ENCODE measurements at regions not wholly inside any gene's neighbourhood (a gene's known extent, or its start where the extent isn't known, plus 50 kb on each side); places are given as distances from the start of the nearest gene placed in this dataset.

- no peak for ATAC-seq (ENCODE audit: insufficient read depth, low read depth)
- H3K9me3 ChIP-seq (ENCODE audit: insufficient read depth, low read length, severe bottlenecking), result no peaks in the 10 kb centered on the region
- H3K4me2 ChIP-seq (ENCODE audit: insufficient read depth, low read length), result no peak overlapping the region
- no peaks in the 10 kb centered on the region for H3K79me2 ChIP-seq (ENCODE audit: insufficient read depth, low read length)
- H3K27me3 ChIP-seq (ENCODE audit: insufficient read depth, low read length, poor library complexity), result no peaks in the 10 kb centered on the region
- H3K27ac ChIP-seq (ENCODE audit: low read length), result no peak overlapping the region
- H4K20me1 ChIP-seq (ENCODE audit: insufficient read depth, low read length), result no peaks in the 10 kb centered on the region
- no peaks in the 10 kb centered on the region for H3K36me3 ChIP-seq (ENCODE audit: insufficient read depth, low read length)
- no peaks in the 10 kb centered on the region for H3K4me1 ChIP-seq (ENCODE audit: insufficient read depth, low read length)
- no peak overlapping the region for H2AFZ ChIP-seq (ENCODE audit: low read depth, low read length)
- DNase-seq, result no peak
- H3K4me3 ChIP-seq (ENCODE audit: low read depth in 1 of 2, low read length in 2 of 2), result no peak overlapping the region
- no peak for TF ChIP-seq CTCF (IDR thresholded peaks at IDR 0.05; ENCODE audit: borderline replicate concordance, extremely low read depth, low read length, poor library complexity, severe bottlenecking)
- TF ChIP-seq EZH2 (IDR thresholded peaks at IDR 0.05; ENCODE audit: borderline replicate concordance, low read depth, low read length, severe bottlenecking), result no peak
- H3K9ac ChIP-seq (ENCODE audit: low read depth, low read length), result no peak overlapping the region
Measured at GRCh38 chr6:22499815-22500214, 69.6 kb upstream of the HDGFL1 start.

GRCh38 chr6:22506496-22506895 lies 62.9 kb upstream of the HDGFL1 start:
- H2AFZ ChIP-seq (ENCODE audit: low read depth, low read length), result no peak overlapping the region
- ATAC-seq (ENCODE audit: insufficient read depth, low read depth) (no peak), DNase-seq (no peak)
- no peaks in the 10 kb centered on the region for H4K20me1 ChIP-seq (ENCODE audit: insufficient read depth, low read length)
- H3K27me3 ChIP-seq (ENCODE audit: insufficient read depth, low read length, poor library complexity), result no peaks in the 10 kb centered on the region
- H3K4me3 ChIP-seq (ENCODE audit: low read depth in 1 of 2, low read length in 2 of 2), result no peak overlapping the region
- H3K9me3 ChIP-seq (ENCODE audit: insufficient read depth, low read length, severe bottlenecking), result no peaks in the 10 kb centered on the region
- no peak overlapping the region for H3K4me2 ChIP-seq (ENCODE audit: insufficient read depth, low read length)
- no peaks in the 10 kb centered on the region for H3K4me1 ChIP-seq (ENCODE audit: insufficient read depth, low read length)
- no peak overlapping the region for H3K27ac ChIP-seq (ENCODE audit: low read length)
- no peaks in the 10 kb centered on the region for H3K79me2 ChIP-seq (ENCODE audit: insufficient read depth, low read length)
- no peak overlapping the region for H3K9ac ChIP-seq (ENCODE audit: low read depth, low read length)
- no peaks in the 10 kb centered on the region for H3K36me3 ChIP-seq (ENCODE audit: insufficient read depth, low read length)
- no peak for TF ChIP-seq CTCF (IDR thresholded peaks at IDR 0.05; ENCODE audit: borderline replicate concordance, extremely low read depth, low read length, poor library complexity, severe bottlenecking)
- no peak for TF ChIP-seq EZH2 (IDR thresholded peaks at IDR 0.05; ENCODE audit: borderline replicate concordance, low read depth, low read length, severe bottlenecking)

DNA sequence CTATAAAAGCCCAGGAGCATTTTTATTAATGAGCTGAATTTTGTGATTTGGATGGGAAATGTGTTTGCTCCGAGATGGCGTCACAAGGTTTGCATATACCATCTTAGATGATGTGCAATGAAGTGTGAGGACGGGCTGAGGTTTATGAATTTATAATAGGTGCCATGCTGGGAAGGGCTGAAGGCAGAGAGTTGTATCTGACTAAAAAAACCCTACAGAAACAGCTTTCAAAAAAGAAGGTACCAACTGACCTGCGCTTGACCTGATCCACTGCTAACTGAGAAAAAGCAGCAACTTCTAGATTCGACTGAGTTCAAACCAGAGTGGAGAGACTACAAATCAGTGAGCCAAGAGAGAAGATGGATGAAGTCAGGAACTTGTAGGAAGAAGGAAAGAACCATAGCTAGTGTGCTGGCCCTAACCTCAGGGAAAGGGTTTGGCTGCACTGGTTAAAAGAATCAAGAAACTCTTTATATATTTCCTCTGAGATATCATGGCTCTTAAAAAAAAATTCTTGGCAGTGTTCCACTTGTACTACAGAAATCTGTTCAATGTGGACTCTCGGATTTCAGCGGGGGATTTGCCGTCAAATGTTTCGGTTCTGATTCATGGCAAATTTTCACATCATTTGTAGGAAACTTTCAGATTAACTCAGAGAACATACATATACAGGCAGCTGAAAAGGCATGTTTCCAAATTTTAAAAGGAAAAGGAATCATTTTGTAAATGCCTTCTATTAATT lies 56.5 kb upstream of the HDGFL1 start:
- Histone ChIP-seq H3K27ac (ENCODE audit: low read length) (no peak overlapping the region), H4K20me1 (ENCODE audit: insufficient read depth, low read length) (no peaks in the 10 kb centered on the region), H3K9ac (ENCODE audit: low read depth, low read length) (no peak overlapping the region), H3K4me2 (ENCODE audit: insufficient read depth, low read length) (no peak overlapping the region), H3K4me3 (ENCODE audit: low read depth in 1 of 2, low read length in 2 of 2) (no peak overlapping the region), H3K27me3 (ENCODE audit: insufficient read depth, low read length, poor library complexity) (no peaks in the 10 kb centered on the region), H3K4me1 (ENCODE audit: insufficient read depth, low read length) (no peaks in the 10 kb centered on the region), H3K36me3 (ENCODE audit: insufficient read depth, low read length) (no peaks in the 10 kb centered on the region), H3K9me3 (ENCODE audit: insufficient read depth, low read length, severe bottlenecking) (no peaks in the 10 kb centered on the region), H3K79me2 (ENCODE audit: insufficient read depth, low read length) (no peaks in the 10 kb centered on the region), H2AFZ (ENCODE audit: low read depth, low read length) (peak overlapping the region; percentile 19; the same call in 1 of the 2 replicates)
- TF ChIP-seq EZH2 (IDR thresholded peaks at IDR 0.05; ENCODE audit: borderline replicate concordance, low read depth, low read length, severe bottlenecking), result no peak
- no peak for TF ChIP-seq CTCF (IDR thresholded peaks at IDR 0.05; ENCODE audit: borderline replicate concordance, extremely low read depth, low read length, poor library complexity, severe bottlenecking)
- DNase-seq (no peak), ATAC-seq (ENCODE audit: insufficient read depth, low read depth) (no peak)
